ENCODE measurements at regions not wholly inside any gene's neighbourhood (a gene's known extent, or its start where the extent isn't known, plus 50 kb on each side); places are given as distances from the start of the nearest gene placed in this dataset.

DNA sequence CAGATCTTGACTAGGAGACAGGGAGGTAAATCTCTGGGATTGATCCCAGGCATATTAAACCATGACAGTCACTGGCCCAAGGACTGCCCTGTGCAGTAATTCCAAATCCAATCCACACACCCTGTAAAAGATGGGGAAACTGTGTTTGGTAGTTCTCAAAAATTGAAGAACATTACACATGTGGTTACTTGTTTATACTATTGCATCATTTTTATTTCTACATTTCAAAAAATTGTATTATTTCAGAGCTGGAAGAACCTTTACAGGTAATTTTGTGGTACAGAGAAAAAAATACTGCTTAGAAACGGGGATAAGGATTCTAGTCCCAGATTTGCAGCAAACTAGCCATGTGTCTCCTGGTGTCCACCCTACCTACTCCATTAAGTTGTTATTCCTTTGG lies 400.5 kb downstream of the LRIG3 start:
- TF ChIP-seq YY1 (IDR thresholded peaks at IDR 0.05; ENCODE audit: insufficient read depth, insufficient read length) = no peak
- TF ChIP-seq ZNF274 (IDR thresholded peaks at IDR 0.05; ENCODE audit: low read depth, low read length) = no peak
- no peak for TF ChIP-seq SUZ12 (IDR thresholded peaks at IDR 0.05; ENCODE audit: extremely low read depth, insufficient read depth, insufficient read length)
